ENCODE measurements at regions not wholly inside any gene's neighbourhood (a gene's known extent, or its start where the extent isn't known, plus 50 kb on each side); places are given as distances from the start of the nearest gene placed in this dataset.

GRCh38 chr4:160224049-160224448 is 1121.2 kb downstream of the RAPGEF2 start:
- H3K4me3 ChIP-seq (ENCODE audit: low read depth, low read length): no peak overlapping the region

DNA sequence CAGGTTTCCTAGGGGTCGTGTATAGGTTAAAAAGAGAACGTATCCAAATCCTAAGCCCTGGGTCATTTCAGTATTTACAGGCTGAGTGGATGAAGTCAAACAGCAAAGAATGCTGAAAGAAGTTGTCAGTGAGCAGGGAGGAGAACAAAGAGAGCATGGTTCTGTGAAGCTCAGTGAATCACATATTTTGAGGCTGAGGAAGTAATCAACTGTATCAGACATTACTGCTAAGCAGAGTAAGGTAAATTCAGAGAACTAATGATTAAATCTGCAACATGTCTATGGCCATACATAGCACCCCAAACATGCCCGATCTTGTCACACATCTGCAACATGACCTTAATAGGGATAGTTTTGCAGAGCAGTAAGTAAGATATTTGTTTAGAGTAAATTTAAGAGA is 1130.3 kb downstream of the RAPGEF2 start:
- TF ChIP-seq, protein P1, sequence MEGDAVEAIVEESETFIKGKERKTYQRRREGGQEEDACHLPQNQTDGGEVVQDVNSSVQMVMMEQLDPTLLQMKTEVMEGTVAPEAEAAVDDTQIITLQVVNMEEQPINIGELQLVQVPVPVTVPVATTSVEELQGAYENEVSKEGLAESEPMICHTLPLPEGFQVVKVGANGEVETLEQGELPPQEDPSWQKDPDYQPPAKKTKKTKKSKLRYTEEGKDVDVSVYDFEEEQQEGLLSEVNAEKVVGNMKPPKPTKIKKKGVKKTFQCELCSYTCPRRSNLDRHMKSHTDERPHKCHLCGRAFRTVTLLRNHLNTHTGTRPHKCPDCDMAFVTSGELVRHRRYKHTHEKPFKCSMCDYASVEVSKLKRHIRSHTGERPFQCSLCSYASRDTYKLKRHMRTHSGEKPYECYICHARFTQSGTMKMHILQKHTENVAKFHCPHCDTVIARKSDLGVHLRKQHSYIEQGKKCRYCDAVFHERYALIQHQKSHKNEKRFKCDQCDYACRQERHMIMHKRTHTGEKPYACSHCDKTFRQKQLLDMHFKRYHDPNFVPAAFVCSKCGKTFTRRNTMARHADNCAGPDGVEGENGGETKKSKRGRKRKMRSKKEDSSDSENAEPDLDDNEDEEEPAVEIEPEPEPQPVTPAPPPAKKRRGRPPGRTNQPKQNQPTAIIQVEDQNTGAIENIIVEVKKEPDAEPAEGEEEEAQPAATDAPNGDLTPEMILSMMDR (IDR thresholded peaks at IDR 0.05; ENCODE audit: low read depth, low read length): no peak
- no peak overlapping the region for H3K4me3 ChIP-seq (ENCODE audit: low read depth, low read length)

More at GRCh38 chr4:160224049-160224448, 1121.2 kb downstream of the RAPGEF2 start:
- TF ChIP-seq, protein P1 (IDR thresholded peaks at IDR 0.05; ENCODE audit: low read depth, low read length): no peak

- no peak overlapping the region for H3K4me3 ChIP-seq (ENCODE audit: low read depth, low read length)
- TF ChIP-seq, protein P1 (IDR thresholded peaks at IDR 0.05; ENCODE audit: low read depth, low read length): no peak
Measured at GRCh38 chr4:160235285-160235684, 1132.4 kb downstream of the RAPGEF2 start.

DNA sequence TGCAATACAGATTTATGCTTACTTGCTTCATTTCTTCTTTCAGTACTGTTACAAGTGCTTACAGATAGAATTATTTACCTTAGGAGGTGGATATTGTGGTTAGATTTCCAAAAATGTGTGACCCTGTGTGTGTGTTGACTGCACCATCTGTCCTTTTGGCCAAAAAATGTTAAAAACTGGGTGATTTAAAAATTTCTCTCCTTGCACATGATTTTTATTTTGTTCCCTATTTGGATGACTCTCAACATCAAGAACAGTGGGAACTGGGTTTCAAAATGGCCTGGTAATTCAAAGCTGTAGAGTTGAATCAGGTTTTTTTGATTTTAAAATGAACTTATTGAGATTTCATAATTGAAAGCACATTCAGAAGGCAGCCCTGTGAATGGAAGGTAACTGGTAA is 1132.9 kb downstream of the RAPGEF2 start:
- TF ChIP-seq, protein P1 (IDR thresholded peaks at IDR 0.05; ENCODE audit: low read depth, low read length): no peak
- H3K4me3 ChIP-seq (ENCODE audit: low read depth, low read length): no peak overlapping the region

GRCh38 chr4:160238790-160239189 is 1135.9 kb downstream of the RAPGEF2 start:
- TF ChIP-seq, protein P1 (IDR thresholded peaks at IDR 0.05; ENCODE audit: low read depth, low read length): no peak
- H3K4me3 ChIP-seq (ENCODE audit: low read depth, low read length): no peak overlapping the region

- H3K4me3 ChIP-seq (ENCODE audit: low read depth, low read length): no peak overlapping the region
- TF ChIP-seq, protein P1 (IDR thresholded peaks at IDR 0.05; ENCODE audit: low read depth, low read length): no peak
Measured at GRCh38 chr4:160247091-160247656, 1144.3 kb downstream of the RAPGEF2 start.

DNA sequence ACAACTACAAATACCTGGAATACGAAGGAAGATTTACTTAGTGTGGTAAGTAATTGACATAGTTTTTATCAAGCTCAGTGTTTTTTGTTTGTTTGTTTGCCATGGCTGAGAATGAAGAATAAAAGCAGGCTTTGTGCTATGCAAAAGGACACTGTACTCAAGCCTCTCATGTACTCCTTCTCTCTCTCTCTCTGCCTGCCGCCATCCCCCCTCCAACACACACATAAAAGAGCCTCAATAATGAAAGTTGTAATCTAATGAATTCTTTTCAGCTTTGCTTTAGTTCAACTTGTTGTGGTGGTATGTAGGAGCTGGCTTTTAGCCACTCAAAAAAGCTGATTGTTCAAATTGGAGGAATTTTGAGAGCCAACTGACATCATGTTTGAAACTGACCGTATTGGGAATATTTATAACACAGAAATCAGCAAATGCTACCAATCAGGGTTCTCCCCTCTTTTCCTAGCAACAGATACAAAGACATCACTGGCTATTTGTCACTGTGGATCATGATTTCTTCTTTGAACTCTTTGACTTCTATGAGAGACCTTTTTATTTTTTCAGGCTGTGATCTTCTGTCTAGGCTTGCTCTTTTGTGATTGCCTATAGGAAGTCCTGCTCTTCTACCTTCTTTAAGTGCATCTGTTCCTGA is 1148.8 kb downstream of the RAPGEF2 start:
- TF ChIP-seq, protein P1 (IDR thresholded peaks at IDR 0.05; ENCODE audit: low read depth, low read length): no peak
- H3K4me3 ChIP-seq (ENCODE audit: low read depth, low read length): no peak overlapping the region
